GM12878 (cell line): ENCODE measurements at regions not wholly inside any gene's neighbourhood (a gene's known extent, or its start where the extent isn't known, plus 50 kb on each side); places are given as distances from the start of the nearest gene placed in this dataset.

ENCODE experiments used
- ATAC-seq: fragments of 200-7000 bp; cut with Tn5 transposase; 3 replicates; pipeline ENCODE4 v1.9.1; 2020; ENCODE audit warnings: mild to moderate bottlenecking, moderate library complexity
- BruUV-seq: library from RNA; stranded (reverse); fragments of 400-500 nt; replicated peaks from 2 replicates; lab custom pipeline; 2021; lab: Mats Ljungman, UMichigan
- CTCF ChIA-PET: fragments of 300-600 bp; sonication (Branson Sonifier 250); formaldehyde crosslinking; extraction: SDS; loops from one replicate; lab custom pipeline; 2021; ENCODE audit warnings: inconsistent platforms; lab: Yijun Ruan, JAX
- POLR2A ChIA-PET: fragments of 350-600 bp; formaldehyde crosslinking; extraction: SDS; loops from one replicate; lab custom pipeline; 2021; ENCODE audit warnings: inconsistent platforms; lab: Charles Lee
- RAD21 ChIA-PET: fragments of 300-600 bp; sonication (Branson Sonifier 250); formaldehyde crosslinking; loops from one replicate; lab custom pipeline; 2023; ENCODE audit warnings: antibody characterized with exemption; ENCODE audit not compliant: unreplicated experiment; lab: Charles Lee
- SMC1A ChIA-PET: fragments of 300-600 bp; sonication (Branson Sonifier 250); formaldehyde crosslinking; loops from one replicate; lab custom pipeline; 2023; ENCODE audit not compliant: unreplicated experiment, uncharacterized antibody; lab: Charles Lee
- DNase-seq: peaks from one replicate; pipeline ENCODE4 v3.0.0-alpha.2; 2011; ENCODE audit warnings: low read depth, low spot score
- FAIRE-seq: peaks from 3 replicates; lab custom pipeline; 2011; peaks lifted over from hg19 to GRCh38; lab: Jason Lieb, UNC
- H2AFZ ChIP-seq: 2 replicates; pipeline ENCODE4 v1.6.0; 2011; ENCODE audit warnings: low read depth, low read length, control low read depth; ENCODE audit not compliant: control insufficient read depth
- H3K27ac ChIP-seq: 2 replicates; pipeline ENCODE4 v1.5.1; 2011; ENCODE audit warnings: control low read depth; ENCODE audit not compliant: control insufficient read depth, insufficient read depth
- H3K27me3 ChIP-seq, 2 experiments: replicated peaks in 1 of 2; 2 replicates each; pipeline versions ENCODE4 v1.6.0 to v1.6.1; 2011; ENCODE audit warnings: low read length in 1 of 2; ENCODE audit not compliant: control insufficient read depth in 2 of 2, insufficient read depth in 2 of 2
- H3K36me3 ChIP-seq, 2 experiments: 2 replicates each; pipeline ENCODE4 v1.5.1; 2011; ENCODE audit warnings: low read length in 1 of 2; ENCODE audit not compliant: control insufficient read depth in 2 of 2, insufficient read depth in 2 of 2
- H3K4me1 ChIP-seq: 2 replicates; pipeline ENCODE4 v1.6.1; 2011; ENCODE audit warnings: mild to moderate bottlenecking, low read length, moderate library complexity, mixed read lengths; ENCODE audit not compliant: control insufficient read depth, insufficient read depth
- H3K4me2 ChIP-seq: 2 replicates; pipeline ENCODE4 v1.6.0; 2011; ENCODE audit warnings: control low read depth; ENCODE audit not compliant: control insufficient read depth, insufficient read depth
- H3K4me3 ChIP-seq: fragments of 200-600 bp; sonication (generic); 2 replicates; pipeline ENCODE4 v1.5.1; 2016
- H3K79me2 ChIP-seq: 2 replicates; pipeline ENCODE4 v1.6.0; 2011; ENCODE audit warnings: low read length; ENCODE audit not compliant: control insufficient read depth, insufficient read depth
- H3K9ac ChIP-seq: 2 replicates; pipeline ENCODE4 v1.8.0; 2011; ENCODE audit warnings: low read length, control low read depth, mixed read lengths; ENCODE audit not compliant: control insufficient read depth, insufficient read depth
- H3K9me3 ChIP-seq: replicated peaks from 3 replicates; pipeline ENCODE4 v1.5.1; 2011; ENCODE audit warnings: mild to moderate bottlenecking, low read length; ENCODE audit not compliant: control insufficient read depth, insufficient read depth
- H4K20me1 ChIP-seq: 2 replicates; pipeline ENCODE4 v1.6.0; 2011; ENCODE audit not compliant: control insufficient read depth, insufficient read depth
- CBX3 ChIP-seq: fragments of 200-600 bp; sonication (generic); IDR thresholded peaks from 2 replicates; pipeline ENCODE4 v1.6.1; 2016; ENCODE audit warnings: low read depth, borderline replicate concordance
- CHD1 ChIP-seq: IDR thresholded peaks from 2 replicates; pipeline ENCODE4 v1.6.1; 2012; ENCODE audit warnings: low read depth, low read length, improper control_type of control experiment
- HDAC2 ChIP-seq: fragments of 200-600 bp; sonication (generic); IDR thresholded peaks from 2 replicates; pipeline ENCODE4 v1.6.1; 2017
- MYB ChIP-seq: fragments of 150-350 bp; IDR thresholded peaks from 2 replicates; pipeline ENCODE4 v1.6.1; 2014; ENCODE audit warnings: mild to moderate bottlenecking, low read depth, low read length, borderline replicate concordance
- NR2F1 ChIP-seq: fragments of 450-650 bp; conservative IDR thresholded peaks from 2 replicates; pipeline ENCODE4 v1.6.1; 2017; ENCODE audit warnings: mild to moderate bottlenecking
- RAD21 ChIP-seq: IDR thresholded peaks from 2 replicates; pipeline ENCODE4 v1.6.1; 2011; ENCODE audit warnings: mild to moderate bottlenecking, low read depth, low read length, moderate library complexity; ENCODE audit not compliant: insufficient read depth
- RB1 ChIP-seq: fragments of 450-650 bp; formaldehyde crosslinking; IDR thresholded peaks from 2 replicates; pipeline ENCODE4 v1.6.1; 2017; ENCODE audit warnings: mild to moderate bottlenecking, borderline replicate concordance
- RUNX3 ChIP-seq: IDR thresholded peaks from 2 replicates; pipeline ENCODE4 v1.6.1; 2012; ENCODE audit warnings: low read length, inconsistent platforms
- TAF1 ChIP-seq: IDR thresholded peaks from 2 replicates; pipeline ENCODE4 v1.6.1; 2011; ENCODE audit warnings: mild to moderate bottlenecking, low read depth, low read length, borderline replicate concordance
- TCF7 ChIP-seq: IDR thresholded peaks from 2 replicates; pipeline ENCODE4 v1.6.1; 2014; ENCODE audit warnings: antibody characterized with exemption, borderline replicate concordance
- WRNIP1 ChIP-seq: IDR thresholded peaks from 2 replicates; pipeline ENCODE4 v1.6.1; 2011; ENCODE audit warnings: low read depth, low read length, improper control_type of control experiment, borderline replicate concordance
- ZNF217 ChIP-seq: fragments of 450-650 bp; IDR thresholded peaks from 2 replicates; pipeline ENCODE4 v1.6.1; 2017; ENCODE audit warnings: antibody characterized with exemption, mild to moderate bottlenecking
- ZSCAN29 ChIP-seq: fragments of 450-650 bp; IDR thresholded peaks from 2 replicates; pipeline ENCODE4 v1.6.1; 2017; ENCODE audit warnings: mild to moderate bottlenecking, moderate library complexity
- WGBS: methylation state at CpG from one replicate; pipeline ENCODE4 v1.1.6; 2016; ENCODE audit warnings: low lambda C conversion rate; ENCODE audit not compliant: insufficient replicate concordance, insufficient coverage; ENCODE audit errors: missing lambda C conversion rate; 5-methylcytosine and 5-hydroxymethylcytosine counted together
- in situ Hi-C: fragments of 300-500 bp; cut with MboI; formaldehyde crosslinking; loops from 9 replicates; pipeline ENCODE4 v1.14.3; 2018; ENCODE audit warnings: mixed read lengths
- intact Hi-C: fragments of 100-400 bp; cut with micrococcal nuclease; formaldehyde crosslinking; loops from one replicate; pipeline ENCODE4 v1.14.2; 2022; ENCODE audit not compliant: unreplicated experiment
- TF ChIP-seq, protein P1 (sequence below): IDR thresholded peaks from 2 replicates; pipeline ENCODE4 v1.6.1; 2011; ENCODE audit warnings: borderline replicate concordance, low read depth, mild to moderate bottlenecking, moderate library complexity, low read length; ENCODE audit not compliant: insufficient read depth, poor library complexity, severe bottlenecking
- TF ChIP-seq, protein P2 (sequence below): fragments of 450-650 bp; IDR thresholded peaks from 2 replicates; pipeline ENCODE4 v1.6.1; 2017; ENCODE audit warnings: antibody characterized with exemption, mild to moderate bottlenecking, moderate library complexity
- TF ChIP-seq, protein P3 (sequence below): fragments of 450-650 bp; IDR thresholded peaks from 2 replicates; pipeline ENCODE4 v1.6.1; 2017; ENCODE audit warnings: mild to moderate bottlenecking

DNA sequence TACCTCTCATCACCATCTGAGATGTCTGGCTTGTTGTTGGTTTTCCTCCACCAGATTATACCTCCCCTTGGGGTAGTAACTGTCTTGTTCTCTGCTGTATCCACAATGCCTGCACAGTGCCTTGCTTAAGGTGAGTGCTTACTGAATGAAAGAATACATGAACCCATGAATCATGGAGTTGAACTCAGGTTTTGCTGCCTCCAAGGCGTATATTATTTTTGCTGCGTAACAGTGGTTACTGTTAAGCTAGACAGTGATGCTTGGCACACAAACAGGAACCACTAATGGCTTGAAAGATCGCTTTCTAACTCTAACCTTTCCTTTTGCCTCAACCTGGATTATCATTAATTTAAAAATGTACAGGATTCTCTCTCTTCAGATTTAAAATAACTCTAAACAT is 695.8 kb downstream of the TOX3 start:
- no peak overlapping the region for H3K4me2 ChIP-seq
- no peaks in the 10 kb centered on the region for H3K36me3 ChIP-seq
- intact Hi-C loops, result no loop called here
- no TSS peak for BruUV-seq
- no peaks in the 10 kb centered on the region for H3K4me1 ChIP-seq
- ChIA-PET SMC1A (no interaction called here), CTCF (no interaction called here), RAD21 (no interaction called here)
- no peaks in the 10 kb centered on the region for H4K20me1 ChIP-seq
- no peaks in the 10 kb centered on the region for H3K9me3 ChIP-seq
- FAIRE-seq (no peak), ATAC-seq (no peak), DNase-seq (no peak)
- no peak overlapping the region for H2AFZ ChIP-seq
- H3K4me3 ChIP-seq, result no peak overlapping the region
- WGBS, result 3% methylated on average over 3 of the region's 3 CpGs
- H3K27ac ChIP-seq, result no peak overlapping the region
- H3K79me2 ChIP-seq, result no peaks in the 10 kb centered on the region
- in situ Hi-C loops, result no loop called here
- no peaks in the 10 kb centered on the region for H3K27me3 ChIP-seq
- TF ChIP-seq MYB (no peak), HDAC2 (no peak), TCF7 (no peak), TAF1 (no peak), RB1 (no peak), CHD1 (no peak), ZNF217 (no peak), CBX3 (no peak), RUNX3 (no peak), ZSCAN29 (no peak), RAD21 (no peak), WRNIP1 (no peak), NR2F1 (no peak)
- TF ChIP-seq, protein P1, sequence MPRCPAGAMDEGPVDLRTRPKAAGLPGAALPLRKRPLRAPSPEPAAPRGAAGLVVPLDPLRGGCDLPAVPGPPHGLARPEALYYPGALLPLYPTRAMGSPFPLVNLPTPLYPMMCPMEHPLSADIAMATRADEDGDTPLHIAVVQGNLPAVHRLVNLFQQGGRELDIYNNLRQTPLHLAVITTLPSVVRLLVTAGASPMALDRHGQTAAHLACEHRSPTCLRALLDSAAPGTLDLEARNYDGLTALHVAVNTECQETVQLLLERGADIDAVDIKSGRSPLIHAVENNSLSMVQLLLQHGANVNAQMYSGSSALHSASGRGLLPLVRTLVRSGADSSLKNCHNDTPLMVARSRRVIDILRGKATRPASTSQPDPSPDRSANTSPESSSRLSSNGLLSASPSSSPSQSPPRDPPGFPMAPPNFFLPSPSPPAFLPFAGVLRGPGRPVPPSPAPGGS, result no peak
- TF ChIP-seq, protein P2, sequence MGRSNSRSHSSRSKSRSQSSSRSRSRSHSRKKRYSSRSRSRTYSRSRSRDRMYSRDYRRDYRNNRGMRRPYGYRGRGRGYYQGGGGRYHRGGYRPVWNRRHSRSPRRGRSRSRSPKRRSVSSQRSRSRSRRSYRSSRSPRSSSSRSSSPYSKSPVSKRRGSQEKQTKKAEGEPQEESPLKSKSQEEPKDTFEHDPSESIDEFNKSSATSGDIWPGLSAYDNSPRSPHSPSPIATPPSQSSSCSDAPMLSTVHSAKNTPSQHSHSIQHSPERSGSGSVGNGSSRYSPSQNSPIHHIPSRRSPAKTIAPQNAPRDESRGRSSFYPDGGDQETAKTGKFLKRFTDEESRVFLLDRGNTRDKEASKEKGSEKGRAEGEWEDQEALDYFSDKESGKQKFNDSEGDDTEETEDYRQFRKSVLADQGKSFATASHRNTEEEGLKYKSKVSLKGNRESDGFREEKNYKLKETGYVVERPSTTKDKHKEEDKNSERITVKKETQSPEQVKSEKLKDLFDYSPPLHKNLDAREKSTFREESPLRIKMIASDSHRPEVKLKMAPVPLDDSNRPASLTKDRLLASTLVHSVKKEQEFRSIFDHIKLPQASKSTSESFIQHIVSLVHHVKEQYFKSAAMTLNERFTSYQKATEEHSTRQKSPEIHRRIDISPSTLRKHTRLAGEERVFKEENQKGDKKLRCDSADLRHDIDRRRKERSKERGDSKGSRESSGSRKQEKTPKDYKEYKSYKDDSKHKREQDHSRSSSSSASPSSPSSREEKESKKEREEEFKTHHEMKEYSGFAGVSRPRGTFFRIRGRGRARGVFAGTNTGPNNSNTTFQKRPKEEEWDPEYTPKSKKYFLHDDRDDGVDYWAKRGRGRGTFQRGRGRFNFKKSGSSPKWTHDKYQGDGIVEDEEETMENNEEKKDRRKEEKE, result no peak
- TF ChIP-seq, protein P3, sequence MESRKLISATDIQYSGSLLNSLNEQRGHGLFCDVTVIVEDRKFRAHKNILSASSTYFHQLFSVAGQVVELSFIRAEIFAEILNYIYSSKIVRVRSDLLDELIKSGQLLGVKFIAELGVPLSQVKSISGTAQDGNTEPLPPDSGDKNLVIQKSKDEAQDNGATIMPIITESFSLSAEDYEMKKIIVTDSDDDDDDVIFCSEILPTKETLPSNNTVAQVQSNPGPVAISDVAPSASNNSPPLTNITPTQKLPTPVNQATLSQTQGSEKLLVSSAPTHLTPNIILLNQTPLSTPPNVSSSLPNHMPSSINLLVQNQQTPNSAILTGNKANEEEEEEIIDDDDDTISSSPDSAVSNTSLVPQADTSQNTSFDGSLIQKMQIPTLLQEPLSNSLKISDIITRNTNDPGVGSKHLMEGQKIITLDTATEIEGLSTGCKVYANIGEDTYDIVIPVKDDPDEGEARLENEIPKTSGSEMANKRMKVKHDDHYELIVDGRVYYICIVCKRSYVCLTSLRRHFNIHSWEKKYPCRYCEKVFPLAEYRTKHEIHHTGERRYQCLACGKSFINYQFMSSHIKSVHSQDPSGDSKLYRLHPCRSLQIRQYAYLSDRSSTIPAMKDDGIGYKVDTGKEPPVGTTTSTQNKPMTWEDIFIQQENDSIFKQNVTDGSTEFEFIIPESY, result no peak
- TF ChIP-seq, all 136 proteins: peak for 0
- H3K9ac ChIP-seq, result no peak overlapping the region
- POLR2A ChIA-PET, result no interaction called here
